ENCODE measurements at regions not wholly inside any gene's neighbourhood (a gene's known extent, or its start where the extent isn't known, plus 50 kb on each side); places are given as distances from the start of the nearest gene placed in this dataset.

DNA sequence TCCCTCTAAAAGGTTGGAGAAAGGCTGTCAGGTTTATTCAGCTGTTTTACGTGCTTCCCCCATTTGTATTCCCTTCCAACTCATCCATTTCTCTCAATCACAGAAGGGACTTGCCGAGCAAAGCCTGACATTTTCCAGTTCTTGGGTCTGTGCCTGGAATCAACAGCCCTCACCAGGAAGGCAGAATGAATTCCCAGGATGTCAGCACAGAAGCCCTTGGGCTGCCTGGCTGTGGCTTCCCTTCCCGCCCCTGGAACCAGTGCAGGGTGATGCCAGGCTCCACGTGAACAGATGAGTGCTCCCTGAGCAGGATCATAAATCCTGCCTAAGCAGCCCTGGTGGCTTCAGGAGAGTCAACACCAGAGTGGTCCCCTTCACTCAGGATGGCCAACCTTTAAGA is 86.1 kb upstream of the CD83 start:
- Histone ChIP-seq H3K9me3 (ENCODE audit: control insufficient read depth in 3 of 3, low read length in 3 of 3) (no peaks in the 10 kb centered on the region), H3K27ac (ENCODE audit: low read depth, low read length) (no peak overlapping the region), H3K9ac (ENCODE audit: low read depth in 1 of 3, low read length in 3 of 3) (no peak overlapping the region), H3K4me3 (ENCODE audit: low read length in 3 of 3) (no peak overlapping the region), H3K36me3 (ENCODE audit: control insufficient read depth in 3 of 3, insufficient read depth in 3 of 3, low read length in 3 of 3) (no peaks in the 10 kb centered on the region), H3K4me1 (ENCODE audit: control insufficient read depth in 3 of 3, insufficient read depth in 3 of 3, low read length in 3 of 3) (peaks cover 0 to 4% (median 3%) of the 10 kb centered on the region in 3 donors), H3K27me3 (ENCODE audit: control insufficient read depth in 3 of 3, insufficient read depth in 3 of 3, low read length in 3 of 3) (peaks cover 6 to 19% (median 11%) of the 10 kb centered on the region in 3 donors)

DNA sequence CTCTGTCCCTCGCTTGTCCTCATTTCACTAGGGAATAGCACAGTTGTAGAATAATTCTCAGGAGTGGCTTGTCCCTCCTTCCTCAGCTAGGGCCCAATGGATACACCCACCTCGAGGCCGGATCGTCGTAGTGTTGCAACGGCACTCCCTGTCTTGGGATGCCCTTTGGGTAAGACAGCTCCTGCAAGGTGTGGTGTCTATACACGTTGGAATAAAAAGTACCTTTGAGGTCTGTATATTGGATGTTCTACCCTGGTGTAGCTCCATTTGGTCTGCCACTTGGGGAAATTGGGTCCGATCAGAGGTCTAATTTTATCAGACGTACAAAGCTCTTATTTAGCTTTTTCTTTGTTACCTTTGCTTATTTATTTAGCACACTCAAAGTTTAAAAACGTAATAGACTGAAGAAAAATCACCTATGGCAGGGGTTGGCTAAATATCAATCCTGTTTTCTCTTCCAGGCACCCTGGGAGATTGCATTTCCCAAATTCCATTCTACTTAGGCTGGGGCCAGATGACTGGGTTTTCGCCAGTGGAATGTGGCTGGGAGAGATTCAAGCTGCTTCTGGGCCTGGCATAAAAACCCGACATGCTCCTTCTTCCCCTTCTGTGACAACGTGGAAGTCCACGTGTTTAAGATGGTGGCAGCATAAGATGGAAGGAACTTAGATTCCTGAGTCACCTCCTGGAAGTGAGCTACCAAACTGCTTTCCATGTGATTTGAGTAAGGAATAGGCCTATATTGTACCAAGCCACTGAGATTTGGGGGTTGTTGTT is 82.3 kb upstream of the CD83 start:
- Histone ChIP-seq H3K36me3 (ENCODE audit: control insufficient read depth in 3 of 3, insufficient read depth in 3 of 3, low read length in 3 of 3) (no peaks in the 10 kb centered on the region), H3K9ac (ENCODE audit: low read depth in 1 of 3, low read length in 3 of 3) (no peak overlapping the region), H3K4me3 (ENCODE audit: low read length in 3 of 3) (no peak overlapping the region)

DNA sequence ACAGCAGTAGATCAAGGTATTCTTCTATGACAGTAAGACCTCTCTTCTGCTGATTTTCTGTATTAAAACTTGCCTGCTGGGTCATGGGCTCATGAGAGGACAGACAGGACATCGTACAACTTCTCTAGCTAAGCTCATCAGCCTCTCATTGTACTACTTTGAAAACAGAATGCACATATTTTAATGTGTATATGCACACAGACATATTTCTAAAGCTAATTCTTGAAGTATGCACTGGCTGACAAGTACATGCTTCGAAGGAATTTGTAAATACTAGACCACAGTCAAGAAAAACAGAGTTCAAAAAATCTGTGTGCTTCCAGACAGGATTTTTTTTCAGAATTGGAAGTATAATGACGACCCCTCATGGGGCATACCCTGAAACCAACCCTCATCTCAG is 81.7 kb upstream of the CD83 start:
- Histone ChIP-seq H3K36me3 (ENCODE audit: control insufficient read depth in 3 of 3, insufficient read depth in 3 of 3, low read length in 3 of 3) (no peaks in the 10 kb centered on the region), H3K4me1 (ENCODE audit: control insufficient read depth in 3 of 3, insufficient read depth in 3 of 3, low read length in 3 of 3) (no peaks in the 10 kb centered on the region), H3K27me3 (ENCODE audit: control insufficient read depth in 3 of 3, insufficient read depth in 3 of 3, low read length in 3 of 3) (peaks cover 16 to 30% (median 18%) of the 10 kb centered on the region in 3 donors), H3K4me3 (ENCODE audit: low read length in 3 of 3) (no peak overlapping the region), H3K9me3 (ENCODE audit: control insufficient read depth in 3 of 3, low read length in 3 of 3) (no peaks in the 10 kb centered on the region), H3K9ac (ENCODE audit: low read depth in 1 of 3, low read length in 3 of 3) (no peak overlapping the region), H3K27ac (ENCODE audit: low read depth, low read length) (no peak overlapping the region)

More for the DNA sequence above, 82.3 kb upstream of the CD83 start:
- no peaks in the 10 kb centered on the region for H3K4me1 ChIP-seq (ENCODE audit: control insufficient read depth in 3 of 3, insufficient read depth in 3 of 3, low read length in 3 of 3)
- no peaks in the 10 kb centered on the region for H3K9me3 ChIP-seq (ENCODE audit: control insufficient read depth in 3 of 3, low read length in 3 of 3)
- no peak overlapping the region for H3K27ac ChIP-seq (ENCODE audit: low read depth, low read length)
- peaks cover 16 to 30% (median 18%) of the 10 kb centered on the region in 3 donors for H3K27me3 ChIP-seq (ENCODE audit: control insufficient read depth in 3 of 3, insufficient read depth in 3 of 3, low read length in 3 of 3)

DNA sequence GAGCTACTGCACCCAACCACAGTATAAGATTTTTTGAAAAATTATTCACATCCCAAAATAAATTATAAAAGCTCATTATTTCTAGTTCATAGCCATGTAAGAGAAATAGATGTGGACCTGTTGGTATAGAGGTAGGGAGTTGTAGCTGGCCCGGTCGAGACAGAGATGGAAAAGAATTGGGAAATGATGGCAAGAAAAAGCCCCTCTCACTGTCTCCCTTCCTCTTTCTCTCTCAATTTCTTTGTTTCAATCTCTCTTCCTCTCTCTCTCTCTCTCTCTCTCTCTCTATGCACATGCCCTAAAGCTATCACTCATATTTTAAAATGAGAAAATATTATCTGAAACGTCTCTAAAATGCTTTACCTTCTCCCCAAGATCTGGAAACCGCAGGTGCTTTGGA is 80.7 kb upstream of the CD83 start:
- Histone ChIP-seq H3K9me3 (ENCODE audit: control insufficient read depth in 3 of 3, low read length in 3 of 3) (no peaks in the 10 kb centered on the region), H3K9ac (ENCODE audit: low read depth in 1 of 3, low read length in 3 of 3) (no peak overlapping the region), H3K27me3 (ENCODE audit: control insufficient read depth in 3 of 3, insufficient read depth in 3 of 3, low read length in 3 of 3) (peaks cover 16 to 30% (median 18%) of the 10 kb centered on the region in 3 donors), H3K4me3 (ENCODE audit: low read length in 3 of 3) (no peak overlapping the region), H3K4me1 (ENCODE audit: control insufficient read depth in 3 of 3, insufficient read depth in 3 of 3, low read length in 3 of 3) (no peaks in the 10 kb centered on the region), H3K36me3 (ENCODE audit: control insufficient read depth in 3 of 3, insufficient read depth in 3 of 3, low read length in 3 of 3) (no peaks in the 10 kb centered on the region), H3K27ac (ENCODE audit: low read depth, low read length) (no peak overlapping the region)

DNA sequence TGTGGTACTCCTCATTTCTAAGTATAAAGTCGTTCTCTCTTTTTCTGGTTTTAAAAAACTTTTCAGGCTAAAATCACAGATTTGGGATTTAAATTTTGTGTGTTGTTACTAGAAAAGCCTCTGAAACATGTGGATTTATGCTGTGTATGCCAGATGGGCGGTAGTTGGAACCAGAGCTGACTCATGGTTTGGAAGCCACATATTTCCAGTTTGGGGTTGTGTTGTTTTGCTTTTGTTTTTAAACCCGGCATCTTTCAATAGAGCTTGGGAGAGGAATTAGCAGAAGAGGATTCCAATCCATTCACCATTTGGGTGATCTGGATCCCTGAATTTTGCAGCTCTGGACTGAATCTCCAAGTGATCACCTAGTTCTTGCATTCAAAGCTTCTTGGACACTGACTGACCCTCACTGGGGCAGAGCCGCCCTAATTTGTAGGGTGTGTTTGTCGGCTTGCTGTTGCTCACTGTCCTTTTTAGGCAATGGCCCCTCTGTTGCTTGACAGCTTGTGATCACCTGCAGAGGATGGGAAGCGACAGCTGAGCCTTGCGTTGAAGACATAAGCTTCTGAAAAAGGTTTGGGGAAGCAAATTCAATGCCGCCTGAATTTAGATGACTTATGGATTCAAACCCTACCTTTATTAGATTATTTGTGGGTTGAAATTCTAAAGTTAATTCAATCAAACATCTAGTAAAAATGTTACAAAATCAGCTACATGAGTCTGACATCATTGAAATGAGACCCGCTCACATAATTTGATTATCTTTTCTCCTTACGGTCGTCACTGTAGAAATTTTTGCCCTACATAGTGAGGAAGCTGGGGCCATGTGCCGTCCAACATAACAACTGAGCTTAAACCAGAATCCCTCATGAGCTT is 79.9 kb upstream of the CD83 start:
- H3K9me3 ChIP-seq (ENCODE audit: control insufficient read depth in 3 of 3, low read length in 3 of 3), result no peaks in the 10 kb centered on the region
- H3K9ac ChIP-seq (ENCODE audit: low read depth in 1 of 3, low read length in 3 of 3), result no peak overlapping the region
- H3K4me3 ChIP-seq (ENCODE audit: low read length in 3 of 3), result peak overlapping the region in 1 of 3 donors; percentile 23
- H3K27ac ChIP-seq (ENCODE audit: low read depth, low read length), result no peak overlapping the region
- H3K4me1 ChIP-seq (ENCODE audit: control insufficient read depth in 3 of 3, insufficient read depth in 3 of 3, low read length in 3 of 3), result no peaks in the 10 kb centered on the region
- H3K36me3 ChIP-seq (ENCODE audit: control insufficient read depth in 3 of 3, insufficient read depth in 3 of 3, low read length in 3 of 3), result no peaks in the 10 kb centered on the region
- peaks cover 16 to 33% (median 18%) of the 10 kb centered on the region in 3 donors for H3K27me3 ChIP-seq (ENCODE audit: control insufficient read depth in 3 of 3, insufficient read depth in 3 of 3, low read length in 3 of 3)

DNA sequence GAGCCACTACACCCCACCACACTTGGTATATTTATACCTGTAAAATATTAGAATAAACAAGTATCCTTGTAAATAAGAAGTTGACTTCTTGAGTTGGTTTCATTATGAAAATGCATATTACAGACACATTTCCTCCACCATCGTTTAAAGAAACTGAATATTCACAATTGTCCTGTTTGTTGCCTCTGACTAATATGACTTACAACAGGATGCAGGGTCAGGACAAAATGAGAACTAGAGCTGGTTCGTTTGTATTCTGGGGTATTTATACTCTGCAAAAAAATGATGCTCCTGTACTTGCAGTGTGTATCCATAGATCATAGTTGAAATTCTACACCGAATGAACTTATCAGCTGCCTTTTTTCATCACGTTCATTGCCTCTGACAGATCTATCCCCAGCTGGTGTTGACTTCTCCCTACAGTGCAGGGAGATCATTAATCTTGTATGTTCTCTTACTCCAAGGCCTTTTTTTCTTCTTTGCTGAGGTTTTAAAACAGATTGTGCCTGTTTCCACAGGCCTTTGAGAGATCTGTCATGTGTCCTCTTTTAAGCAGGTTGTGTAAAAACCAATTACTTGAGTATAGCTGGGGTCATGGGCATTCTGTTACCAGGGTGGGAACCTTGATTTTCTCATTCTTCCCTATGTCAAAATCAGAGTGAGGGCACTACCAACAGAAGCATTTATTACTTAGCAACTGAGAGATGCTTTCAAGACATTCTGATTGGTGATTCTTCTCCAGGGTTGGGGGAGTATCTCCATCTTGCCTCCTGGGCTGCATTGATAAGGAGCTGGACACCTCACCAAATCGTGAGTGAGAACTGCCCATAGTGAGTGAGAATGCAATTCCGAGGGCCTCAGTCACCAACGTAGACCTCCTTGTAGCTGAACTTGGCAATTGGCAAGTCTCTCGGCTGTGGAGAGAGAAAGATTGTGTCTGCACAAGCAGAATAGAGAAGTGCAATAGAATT is 78.8 kb upstream of the CD83 start:
- Histone ChIP-seq H3K4me3 (ENCODE audit: low read length in 3 of 3) (no peak overlapping the region), H3K27me3 (ENCODE audit: control insufficient read depth in 3 of 3, insufficient read depth in 3 of 3, low read length in 3 of 3) (peaks cover 15 to 38% (median 22%) of the 10 kb centered on the region in 3 donors), H3K4me1 (ENCODE audit: control insufficient read depth in 3 of 3, insufficient read depth in 3 of 3, low read length in 3 of 3) (no peaks in the 10 kb centered on the region), H3K36me3 (ENCODE audit: control insufficient read depth in 3 of 3, insufficient read depth in 3 of 3, low read length in 3 of 3) (no peaks in the 10 kb centered on the region), H3K27ac (ENCODE audit: low read depth, low read length) (no peak overlapping the region), H3K9me3 (ENCODE audit: control insufficient read depth in 3 of 3, low read length in 3 of 3) (no peaks in the 10 kb centered on the region), H3K9ac (ENCODE audit: low read depth in 1 of 3, low read length in 3 of 3) (no peak overlapping the region)

DNA sequence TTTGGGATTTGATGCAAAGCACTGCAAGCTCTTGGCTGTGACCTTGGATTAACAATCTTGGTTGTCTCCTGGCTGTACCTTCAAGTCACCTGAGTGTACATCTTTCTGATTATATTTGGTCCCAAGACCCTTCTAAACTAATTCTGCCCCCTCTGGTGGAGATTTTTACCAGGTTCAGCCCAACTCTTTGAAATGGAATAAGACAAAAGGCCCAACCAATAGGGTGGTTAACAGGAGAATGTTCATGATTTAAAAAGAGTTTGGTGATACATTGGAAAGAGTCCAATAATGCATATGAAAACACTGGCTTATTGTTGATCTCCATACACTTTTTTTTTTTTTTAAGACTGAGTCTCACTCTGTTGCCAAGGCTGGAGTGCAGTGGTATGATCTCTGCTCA is 77.5 kb upstream of the CD83 start:
- Histone ChIP-seq H3K27ac (ENCODE audit: low read depth, low read length) (no peak overlapping the region), H3K4me3 (ENCODE audit: low read length in 3 of 3) (no peak overlapping the region), H3K36me3 (ENCODE audit: control insufficient read depth in 3 of 3, insufficient read depth in 3 of 3, low read length in 3 of 3) (no peaks in the 10 kb centered on the region), H3K9ac (ENCODE audit: low read depth in 1 of 3, low read length in 3 of 3) (no peak overlapping the region), H3K9me3 (ENCODE audit: control insufficient read depth in 3 of 3, low read length in 3 of 3) (no peaks in the 10 kb centered on the region), H3K4me1 (ENCODE audit: control insufficient read depth in 3 of 3, insufficient read depth in 3 of 3, low read length in 3 of 3) (no peaks in the 10 kb centered on the region), H3K27me3 (ENCODE audit: control insufficient read depth in 3 of 3, insufficient read depth in 3 of 3, low read length in 3 of 3) (peaks cover 5 to 31% (median 20%) of the 10 kb centered on the region in 3 donors)

DNA sequence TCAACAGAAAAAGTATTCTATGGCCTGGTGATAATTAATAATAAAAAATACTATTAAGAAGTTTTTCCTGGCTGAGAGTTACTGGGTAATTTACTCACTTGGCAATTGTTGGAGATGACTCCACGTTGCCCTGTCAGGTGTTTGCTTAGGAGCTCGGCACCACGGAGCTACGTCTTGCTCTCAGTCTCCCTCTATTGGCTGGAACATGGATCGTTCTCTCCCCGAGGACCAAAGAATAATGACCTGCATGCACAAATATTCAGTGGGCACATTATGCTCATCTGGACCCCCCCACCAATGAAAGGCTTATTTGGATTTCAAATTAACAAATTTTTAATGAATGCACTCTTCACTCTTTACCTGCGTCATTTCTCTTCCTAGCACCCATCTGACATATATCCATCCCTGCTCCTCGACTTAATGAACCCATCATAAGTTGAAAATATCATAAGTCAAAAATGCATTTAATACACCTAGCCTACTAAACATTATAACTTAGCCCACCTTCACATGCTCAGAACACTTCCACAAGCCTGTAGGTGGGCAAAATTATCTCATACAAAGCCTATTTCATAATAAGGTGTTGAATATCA is 71.0 kb upstream of the CD83 start:
- no peak overlapping the region for H3K4me3 ChIP-seq (ENCODE audit: low read length in 3 of 3)
- H3K27me3 ChIP-seq (ENCODE audit: control insufficient read depth in 3 of 3, insufficient read depth in 3 of 3, low read length in 3 of 3), result peaks cover 5 to 23% (median 13%) of the 10 kb centered on the region in 3 donors
- H3K9ac ChIP-seq (ENCODE audit: low read depth in 1 of 3, low read length in 3 of 3), result no peak overlapping the region
- no peaks in the 10 kb centered on the region for H3K4me1 ChIP-seq (ENCODE audit: control insufficient read depth in 3 of 3, insufficient read depth in 3 of 3, low read length in 3 of 3)
- no peaks in the 10 kb centered on the region for H3K36me3 ChIP-seq (ENCODE audit: control insufficient read depth in 3 of 3, insufficient read depth in 3 of 3, low read length in 3 of 3)
- no peaks in the 10 kb centered on the region for H3K9me3 ChIP-seq (ENCODE audit: control insufficient read depth in 3 of 3, low read length in 3 of 3)
- no peak overlapping the region for H3K27ac ChIP-seq (ENCODE audit: low read depth, low read length)

DNA sequence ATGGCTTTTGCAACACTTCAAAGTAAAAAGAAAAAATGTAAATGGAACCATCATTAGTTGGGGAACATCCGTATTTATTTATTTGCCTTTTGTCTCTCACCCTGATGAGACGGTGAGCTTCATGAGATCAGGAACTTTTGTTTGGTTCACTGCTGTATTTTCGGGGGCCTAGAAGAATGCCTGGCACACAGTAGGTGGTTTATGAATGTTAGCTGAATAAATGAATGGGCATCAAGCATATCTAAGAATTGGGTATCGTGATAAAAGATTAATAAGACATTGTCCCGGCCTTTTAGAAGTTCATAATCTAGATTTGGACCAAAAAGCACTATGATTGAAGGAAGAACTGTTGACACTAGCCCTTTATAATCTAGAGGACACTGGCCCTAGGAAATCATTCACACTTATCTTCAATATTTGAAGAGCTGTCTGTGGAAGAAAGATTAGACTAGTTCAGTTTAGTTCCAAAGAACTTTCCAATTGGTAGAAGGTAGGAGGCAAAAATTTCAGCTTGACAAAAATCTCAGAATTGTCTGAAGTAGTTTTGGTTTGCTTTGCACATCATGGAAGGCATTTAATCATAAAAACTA is 70.3 kb upstream of the CD83 start:
- Histone ChIP-seq H3K4me3 (ENCODE audit: low read length in 3 of 3) (no peak overlapping the region), H3K36me3 (ENCODE audit: control insufficient read depth in 3 of 3, insufficient read depth in 3 of 3, low read length in 3 of 3) (no peaks in the 10 kb centered on the region), H3K27ac (ENCODE audit: low read depth, low read length) (no peak overlapping the region), H3K9ac (ENCODE audit: low read depth in 1 of 3, low read length in 3 of 3) (no peak overlapping the region), H3K9me3 (ENCODE audit: control insufficient read depth in 3 of 3, low read length in 3 of 3) (no peaks in the 10 kb centered on the region), H3K27me3 (ENCODE audit: control insufficient read depth in 3 of 3, insufficient read depth in 3 of 3, low read length in 3 of 3) (peaks cover 5 to 23% (median 13%) of the 10 kb centered on the region in 3 donors), H3K4me1 (ENCODE audit: control insufficient read depth in 3 of 3, insufficient read depth in 3 of 3, low read length in 3 of 3) (no peaks in the 10 kb centered on the region)

Data from skeletal muscle tissue (tissue), 3 donors.